ENCODE measurements at regions not wholly inside any gene's neighbourhood (a gene's known extent, or its start where the extent isn't known, plus 50 kb on each side); places are given as distances from the start of the nearest gene placed in this dataset.

GRCh38 chr3:28173836-28174235 is 67.6 kb upstream of the CMC1 start:
- no peak for FAIRE-seq
- intact Hi-C loops (cut with micrococcal nuclease; ENCODE audit: unreplicated experiment) (loop anchor here (5.0 kb wide), 1 partner anchor 33 kb away; no protein-coding TSS in a partner anchor), in situ Hi-C loops (cut with HindIII; ENCODE audit: extremely low pct_ligation_motif_present, low pct_unique_long_range_greater_than_20kb) (no loop called here)
- CTCF ChIA-PET (ENCODE audit: low intra/inter-chr PET ratio, low total read pairs), result no interaction called here
- Histone ChIP-seq H3K4me3 (replicated peaks in 1 of 3; ENCODE audit: insufficient read depth in 1 of 3, low read depth in 2 of 3, low read length in 3 of 3) (no peak overlapping the region), H2AFZ (ENCODE audit: low read length) (no peak overlapping the region), H3K36me3 (replicated peaks in 1 of 2; ENCODE audit: control insufficient read depth in 1 of 2, insufficient read depth in 2 of 2, low read length in 2 of 2) (no peaks in the 10 kb centered on the region), H3K9ac (ENCODE audit: insufficient read depth, low read depth, low read length) (no peak overlapping the region), H3K4me1 (ENCODE audit: insufficient read depth, low read length) (no peaks in the 10 kb centered on the region), H3K79me2 (ENCODE audit: insufficient read depth, low read length) (no peaks in the 10 kb centered on the region), H3K27ac (ENCODE audit: extremely low read length, insufficient read depth, low read length) (no peak overlapping the region), H3K27me3 (ENCODE audit: control insufficient read depth in 1 of 2, insufficient read depth in 2 of 2, low read length in 2 of 2) (no peaks in the 10 kb centered on the region; a peak in 1 of 5 replicates), H3K9me3 (ENCODE audit: low read length) (no peaks in the 10 kb centered on the region), H3K4me2 (ENCODE audit: low read depth, low read length) (no peak overlapping the region), H4K20me1 (ENCODE audit: insufficient read depth, low read length) (no peaks in the 10 kb centered on the region)
- BruUV-seq (replicated peaks), result no TSS peak
- 8% methylated on average over 3 of the region's 3 CpGs for WGBS (ENCODE audit: low lambda C conversion rate)
- no peak for ATAC-seq
- TF ChIP-seq ETS1 (CRISPR knock-in tag; IDR thresholded peaks at IDR 0.05) (no peak), ZNF44 (CRISPR knock-in tag; IDR thresholded peaks at IDR 0.05) (no peak), MAFG (CRISPR knock-in tag; IDR thresholded peaks at IDR 0.05) (no peak), ZNF75D (CRISPR knock-in tag; IDR thresholded peaks at IDR 0.05; ENCODE audit: borderline replicate concordance) (no peak), TARDBP (CRISPR knock-in tag; IDR thresholded peaks at IDR 0.05) (no peak), REPIN1 (CRISPR knock-in tag; IDR thresholded peaks at IDR 0.05; ENCODE audit: borderline replicate concordance, low read depth) (no peak), ZFP36L2 (CRISPR knock-in tag; IDR thresholded peaks at IDR 0.05) (no peak), ZNF225 (CRISPR knock-in tag; IDR thresholded peaks at IDR 0.05) (no peak), SMARCE1 (IDR thresholded peaks at IDR 0.05; ENCODE audit: borderline replicate concordance) (no peak), ZBTB10 (CRISPR knock-in tag; IDR thresholded peaks at IDR 0.05; ENCODE audit: borderline replicate concordance) (no peak), SRY (CRISPR knock-in tag; IDR thresholded peaks at IDR 0.05) (no peak), KLF9 (CRISPR knock-in tag; IDR thresholded peaks at IDR 0.05; ENCODE audit: low read depth) (no peak), ZNF34 (CRISPR knock-in tag; IDR thresholded peaks at IDR 0.05; ENCODE audit: borderline replicate concordance) (no peak), ZNF720 (CRISPR knock-in tag; IDR thresholded peaks at IDR 0.05) (no peak)
- no peak for DNase-seq (ENCODE audit: low spot score)
- POLR2A ChIA-PET, result no interaction called here

Measured in HepG2 (cell line).